BJ (cell line): ENCODE measurements at regions not wholly inside any gene's neighbourhood (a gene's known extent, or its start where the extent isn't known, plus 50 kb on each side); places are given as distances from the start of the nearest gene placed in this dataset.

Experiments used
- CTCF ChIA-PET: fragments of 350-600 bp; formaldehyde crosslinking; extraction: SDS; loops from one replicate; lab custom pipeline; 2021; ENCODE audit warnings: antibody characterized with exemption, inconsistent platforms; lab: Yijun Ruan, JAX
- POLR2A ChIA-PET: fragments of 300-600 bp; sonication (Branson Sonifier 250); formaldehyde crosslinking; extraction: SDS; loops from one replicate; lab custom pipeline; 2021; ENCODE audit warnings: antibody characterized with exemption; lab: Charles Lee
- DNase-seq: peaks from one replicate; pipeline ENCODE4 v3.0.0-alpha.2; 2011; ENCODE audit warnings: low read depth
- H3K27me3 ChIP-seq: 2 replicates; pipeline ENCODE4 v1.6.0; 2011; ENCODE audit warnings: low read length; ENCODE audit not compliant: control insufficient read depth, insufficient read depth
- H3K36me3 ChIP-seq: 2 replicates; pipeline ENCODE4 v1.5.1; 2011; ENCODE audit warnings: low read length; ENCODE audit not compliant: control insufficient read depth, insufficient read depth
- H3K4me3 ChIP-seq: 2 replicates; pipeline ENCODE4 v1.5.1; 2011; ENCODE audit warnings: low read depth, mild to moderate bottlenecking, control low read depth, low read length
- TF ChIP-seq, protein P1 (sequence below): IDR thresholded peaks from 2 replicates; pipeline ENCODE4 v1.5.1; 2011; ENCODE audit warnings: low read depth, mild to moderate bottlenecking, control low read depth, inconsistent platforms, low read length, moderate library complexity; ENCODE audit not compliant: insufficient read depth

DNA sequence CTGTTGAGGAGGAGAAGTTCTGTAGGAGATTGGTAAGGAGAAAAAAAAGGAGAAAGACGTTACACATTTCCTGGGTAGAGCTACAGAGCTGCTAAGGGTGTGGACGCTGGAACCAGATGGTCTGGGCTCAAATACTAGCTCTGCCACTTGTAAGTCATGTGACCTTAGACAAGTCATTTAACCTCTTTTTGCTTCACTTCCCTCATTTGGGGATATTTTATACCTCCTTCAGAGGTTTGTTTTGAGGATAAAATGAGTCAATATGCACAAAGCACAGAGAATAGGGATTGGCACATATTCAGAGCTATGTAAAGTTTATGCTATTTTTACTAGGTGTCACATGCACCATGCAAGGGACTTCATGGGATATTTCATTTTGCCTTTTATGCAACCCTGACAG lies 708.8 kb downstream of the DHX35 start:
- TF ChIP-seq, protein P1, sequence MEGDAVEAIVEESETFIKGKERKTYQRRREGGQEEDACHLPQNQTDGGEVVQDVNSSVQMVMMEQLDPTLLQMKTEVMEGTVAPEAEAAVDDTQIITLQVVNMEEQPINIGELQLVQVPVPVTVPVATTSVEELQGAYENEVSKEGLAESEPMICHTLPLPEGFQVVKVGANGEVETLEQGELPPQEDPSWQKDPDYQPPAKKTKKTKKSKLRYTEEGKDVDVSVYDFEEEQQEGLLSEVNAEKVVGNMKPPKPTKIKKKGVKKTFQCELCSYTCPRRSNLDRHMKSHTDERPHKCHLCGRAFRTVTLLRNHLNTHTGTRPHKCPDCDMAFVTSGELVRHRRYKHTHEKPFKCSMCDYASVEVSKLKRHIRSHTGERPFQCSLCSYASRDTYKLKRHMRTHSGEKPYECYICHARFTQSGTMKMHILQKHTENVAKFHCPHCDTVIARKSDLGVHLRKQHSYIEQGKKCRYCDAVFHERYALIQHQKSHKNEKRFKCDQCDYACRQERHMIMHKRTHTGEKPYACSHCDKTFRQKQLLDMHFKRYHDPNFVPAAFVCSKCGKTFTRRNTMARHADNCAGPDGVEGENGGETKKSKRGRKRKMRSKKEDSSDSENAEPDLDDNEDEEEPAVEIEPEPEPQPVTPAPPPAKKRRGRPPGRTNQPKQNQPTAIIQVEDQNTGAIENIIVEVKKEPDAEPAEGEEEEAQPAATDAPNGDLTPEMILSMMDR = no peak
- CTCF ChIA-PET = no interaction called here
- Histone ChIP-seq H3K27me3 (no peaks in the 10 kb centered on the region), H3K36me3 (no peaks in the 10 kb centered on the region), H3K4me3 (no peak overlapping the region)
- POLR2A ChIA-PET = no interaction called here
- no peak for DNase-seq

DNA sequence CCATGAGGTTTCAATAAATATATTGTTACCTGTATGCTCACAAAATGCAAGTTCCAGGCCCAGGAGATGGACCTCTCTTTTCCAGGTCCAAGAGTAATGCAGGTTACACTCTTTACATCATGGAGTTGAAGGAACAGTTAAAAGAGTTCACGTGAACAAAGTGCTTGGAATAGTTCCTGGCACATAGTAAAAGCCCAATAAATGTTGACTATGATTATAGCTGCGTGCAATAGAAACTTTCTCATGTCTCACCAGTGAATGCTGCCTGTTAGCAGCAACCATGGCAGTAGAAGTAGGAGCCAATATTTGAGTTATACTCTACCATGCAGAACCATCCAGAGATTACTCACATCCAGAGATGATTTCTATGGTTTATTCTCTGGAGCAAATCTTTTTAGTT lies 707.5 kb downstream of the DHX35 start:
- TF ChIP-seq, protein P1 = no peak
- CTCF ChIA-PET = no interaction called here
- POLR2A ChIA-PET = no interaction called here
- DNase-seq = no peak
- Histone ChIP-seq H3K4me3 (no peak overlapping the region), H3K36me3 (no peaks in the 10 kb centered on the region), H3K27me3 (no peaks in the 10 kb centered on the region)

DNA sequence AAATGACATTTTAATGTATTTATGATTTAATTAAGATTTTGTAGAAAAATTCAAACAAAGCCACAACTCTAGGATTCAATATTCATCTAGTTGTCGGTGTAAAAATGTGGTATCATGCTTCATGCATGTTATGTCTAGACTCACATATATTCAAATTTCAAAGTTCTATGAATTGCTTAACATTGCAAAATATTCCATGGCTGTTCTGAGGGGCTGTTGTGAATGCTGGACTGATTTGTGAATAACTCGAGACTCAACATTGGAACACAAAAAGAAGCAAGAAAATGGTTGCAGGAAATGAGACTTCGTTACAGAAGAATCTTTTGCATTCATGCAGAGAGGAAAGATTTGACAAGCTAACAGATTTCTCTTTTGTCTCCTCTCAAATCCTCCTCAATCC lies 705.9 kb downstream of the DHX35 start:
- TF ChIP-seq, protein P1 = no peak
- Histone ChIP-seq H3K27me3 (no peaks in the 10 kb centered on the region), H3K36me3 (no peaks in the 10 kb centered on the region), H3K4me3 (no peak overlapping the region)
- ChIA-PET CTCF (no interaction called here), POLR2A (no interaction called here)
- no peak for DNase-seq

DNA sequence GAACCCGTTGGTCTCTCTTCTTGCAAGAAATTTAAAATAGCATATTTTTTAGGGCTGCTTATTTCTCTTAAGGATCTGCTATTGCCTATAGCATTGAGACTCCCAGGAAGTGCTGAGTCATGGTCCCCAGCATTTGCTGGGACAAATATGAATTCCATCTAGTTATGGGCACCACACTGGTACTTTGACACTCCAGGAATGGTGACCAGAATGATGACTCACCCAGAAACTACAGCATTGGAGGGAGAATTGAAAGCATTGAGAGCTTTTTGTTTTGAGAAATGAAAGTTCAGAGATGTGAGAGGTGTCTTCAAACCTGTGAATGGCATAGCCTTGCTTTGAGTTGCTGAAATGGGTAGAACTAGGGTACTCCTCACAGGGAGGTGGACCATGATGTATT lies 699.7 kb downstream of the DHX35 start:
- H3K36me3 ChIP-seq = no peaks in the 10 kb centered on the region
- no peak for DNase-seq
- H3K27me3 ChIP-seq = no peaks in the 10 kb centered on the region
- ChIA-PET CTCF (no interaction called here), POLR2A (no interaction called here)
- TF ChIP-seq, protein P1 = no peak
- no peak overlapping the region for H3K4me3 ChIP-seq

DNA sequence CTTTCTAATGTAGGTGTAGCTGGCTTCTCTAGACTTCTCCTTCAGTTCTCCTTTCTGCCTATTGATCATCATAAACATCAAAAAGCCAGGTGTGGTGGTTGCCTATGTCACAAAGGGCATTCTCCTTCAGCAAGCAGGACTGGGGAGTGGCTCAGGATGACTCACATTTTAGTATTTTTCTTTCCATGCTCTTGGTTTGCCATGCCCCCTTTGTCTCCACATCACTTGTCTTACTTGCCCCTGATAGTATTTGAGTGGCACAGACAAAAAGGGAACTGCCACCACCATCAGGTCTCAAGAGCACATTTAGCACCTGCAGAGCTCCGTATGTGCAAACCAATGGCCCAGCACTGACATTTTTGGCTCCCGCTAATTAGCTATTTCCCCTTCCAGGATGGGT lies 698.8 kb downstream of the DHX35 start:
- DNase-seq = no peak
- no peak overlapping the region for H3K4me3 ChIP-seq
- TF ChIP-seq, protein P1 = no peak
- POLR2A ChIA-PET = no interaction called here
- H3K36me3 ChIP-seq = no peaks in the 10 kb centered on the region
- H3K27me3 ChIP-seq = no peaks in the 10 kb centered on the region
- CTCF ChIA-PET = interaction anchor here (1.5 kb wide), 1 partner anchor 16 kb away, joined by 5 read pairs; no protein-coding TSS in a partner anchor
